ENCODE measurements at regions not wholly inside any gene's neighbourhood (a gene's known extent, or its start where the extent isn't known, plus 50 kb on each side); places are given as distances from the start of the nearest gene placed in this dataset.

- DNase-seq: no peak
Observed at GRCh38 chr11:28517621-28518020, 409.4 kb downstream of the METTL15 start.

- no peak for DNase-seq
Observed at GRCh38 chr11:28514391-28514790, 406.2 kb downstream of the METTL15 start.

- no peak for DNase-seq
Observed at GRCh38 chr11:28512143-28512756, 404.1 kb downstream of the METTL15 start.

DNA sequence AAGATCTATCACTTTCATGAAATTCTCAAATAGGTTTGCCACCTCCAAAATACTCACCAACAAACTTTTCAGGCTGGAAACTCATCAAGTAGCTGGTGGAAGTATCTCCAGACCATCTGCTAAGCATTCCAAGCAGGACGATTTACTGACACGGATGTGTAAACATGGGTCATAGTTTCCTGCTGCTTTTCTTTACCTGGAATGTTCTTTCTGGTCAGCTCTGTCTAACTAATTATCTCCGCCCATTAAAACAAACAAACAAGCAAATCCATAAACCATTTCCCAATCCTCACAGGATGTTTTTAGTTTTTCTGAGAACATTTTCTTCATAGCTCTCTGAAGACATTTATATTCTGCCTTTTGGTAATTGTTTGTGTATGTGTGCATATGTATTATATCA lies 397.0 kb downstream of the METTL15 start:
- DNase-seq: no peak

- DNase-seq: no peak
Observed at GRCh38 chr11:28504555-28505110, 396.4 kb downstream of the METTL15 start.

DNA sequence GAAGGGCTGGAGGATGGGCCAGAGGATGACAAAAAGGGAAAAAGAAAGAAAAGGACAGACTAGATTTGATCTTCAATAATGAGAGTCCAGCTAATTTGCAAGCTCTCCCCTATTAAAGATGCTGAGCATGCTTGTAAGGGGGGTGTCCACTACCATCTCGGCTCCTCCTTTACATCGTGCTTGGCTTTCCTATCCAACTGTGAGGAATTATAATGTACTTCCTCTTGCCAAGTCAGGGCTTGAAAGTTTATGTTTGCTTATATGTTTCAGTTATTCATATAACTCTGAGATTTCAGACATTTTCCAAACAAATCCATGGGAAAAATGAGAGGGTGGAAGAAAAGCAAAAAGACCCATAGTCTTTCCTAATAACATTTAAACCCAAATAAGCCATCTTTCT lies 387.1 kb downstream of the METTL15 start:
- DNase-seq: no peak

DNA sequence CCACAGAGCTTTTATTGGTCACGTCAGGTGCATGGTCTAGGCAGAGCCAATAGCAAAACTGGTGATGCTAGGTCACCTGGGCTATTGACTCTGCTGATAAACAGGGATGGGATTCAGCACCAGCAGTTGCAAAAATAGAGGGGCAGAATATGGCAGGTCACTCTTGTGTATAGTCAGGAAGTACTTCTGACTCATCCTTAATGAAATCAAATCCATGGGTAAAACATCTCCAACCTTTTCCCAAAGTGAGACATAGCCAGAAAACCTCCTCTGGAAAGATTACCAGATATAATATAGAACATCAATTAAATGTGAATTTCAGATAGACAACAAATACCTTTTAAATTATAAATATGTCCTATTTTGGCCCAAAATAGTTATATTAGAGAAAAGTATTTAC lies 383.2 kb downstream of the METTL15 start:
- no peak for DNase-seq

GRCh38 chr11:28490773-28491382 lies 382.7 kb downstream of the METTL15 start:
- no peak for DNase-seq

DNA sequence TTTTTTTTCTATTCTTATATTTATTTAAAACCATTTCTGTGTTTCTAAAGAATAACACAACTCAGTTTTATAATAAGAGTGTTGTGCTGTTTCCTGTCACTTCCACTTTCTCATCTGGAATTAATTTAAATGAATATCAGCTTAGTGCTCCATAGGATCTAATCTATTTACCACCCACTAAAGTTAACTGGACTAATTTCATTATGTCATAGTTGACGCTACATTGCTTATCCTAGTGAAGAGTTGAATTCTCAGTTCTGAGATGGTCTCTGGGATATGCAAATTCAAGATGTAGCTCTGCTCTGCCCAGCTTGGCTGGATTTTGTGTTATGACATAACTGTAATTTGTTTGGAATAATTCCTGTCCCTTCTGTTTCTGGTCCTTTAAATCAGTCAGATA lies 380.1 kb downstream of the METTL15 start:
- no peak for DNase-seq

DNA sequence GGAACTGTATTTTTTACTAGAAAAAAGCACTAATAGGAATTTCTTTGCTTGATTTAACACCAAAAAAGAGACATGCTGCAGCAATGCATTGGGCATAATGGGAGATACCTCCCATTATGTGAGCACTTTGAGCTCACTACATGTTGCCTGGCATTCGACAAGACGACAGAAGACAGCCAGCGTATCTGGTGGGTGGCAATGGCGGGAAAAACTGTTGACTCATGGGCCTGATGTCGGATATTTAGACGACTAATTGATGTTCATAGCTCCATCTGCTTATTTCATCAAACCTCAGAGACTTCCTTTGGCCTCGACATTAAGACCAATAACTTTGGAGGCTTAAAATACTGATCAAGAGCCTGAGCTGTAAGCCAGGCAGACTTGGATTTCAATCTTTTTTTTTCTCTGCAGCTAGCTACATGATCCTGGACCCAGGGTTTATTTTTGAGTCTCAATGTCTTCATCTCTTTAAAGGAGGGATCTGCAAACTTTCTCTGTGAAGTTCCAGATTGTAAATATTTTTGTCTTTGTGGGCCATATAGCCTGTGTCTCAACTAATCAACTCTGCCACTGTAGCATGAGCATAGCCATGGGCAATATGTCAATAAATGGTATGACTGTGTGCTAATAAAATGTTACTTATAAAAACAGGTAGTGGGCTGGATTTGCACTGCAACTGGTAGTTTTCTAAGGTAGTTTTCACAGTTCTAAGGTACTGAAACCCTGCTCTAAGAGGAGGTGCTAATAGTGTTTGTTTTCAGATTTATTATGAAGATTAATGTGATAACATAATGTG lies 375.1 kb downstream of the METTL15 start:
- DNase-seq: no peak

DNA sequence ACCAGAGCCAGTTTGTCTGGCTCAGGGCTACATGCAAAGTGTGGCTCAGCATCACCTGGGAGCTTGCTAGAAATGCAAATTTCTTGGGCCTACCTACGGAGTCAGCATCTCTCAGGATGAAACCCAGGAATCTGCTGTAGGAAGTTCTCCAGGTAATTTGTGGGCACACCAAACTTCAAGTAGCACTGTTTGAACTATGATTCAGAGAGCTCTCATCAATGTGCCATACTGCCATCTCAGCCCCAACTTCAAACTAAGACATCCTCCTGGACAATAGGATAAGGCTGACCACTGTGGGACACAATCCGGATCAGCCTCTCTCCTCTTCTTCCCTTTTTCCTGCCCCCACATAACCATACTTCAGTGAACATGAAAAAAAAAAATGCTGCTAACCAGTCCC lies 374.5 kb downstream of the METTL15 start:
- no peak for DNase-seq

GRCh38 chr11:28481616-28482480 lies 373.7 kb downstream of the METTL15 start:
- no peak for DNase-seq

GRCh38 chr11:28480406-28480805 lies 372.2 kb downstream of the METTL15 start:
- no peak for DNase-seq

GRCh38 chr11:28476864-28477263 lies 368.7 kb downstream of the METTL15 start:
- no peak for DNase-seq

- no peak for DNase-seq
Observed at GRCh38 chr11:28476049-28476448, 367.9 kb downstream of the METTL15 start.

GRCh38 chr11:28472904-28473303 lies 364.7 kb downstream of the METTL15 start:
- no peak for DNase-seq

DNA sequence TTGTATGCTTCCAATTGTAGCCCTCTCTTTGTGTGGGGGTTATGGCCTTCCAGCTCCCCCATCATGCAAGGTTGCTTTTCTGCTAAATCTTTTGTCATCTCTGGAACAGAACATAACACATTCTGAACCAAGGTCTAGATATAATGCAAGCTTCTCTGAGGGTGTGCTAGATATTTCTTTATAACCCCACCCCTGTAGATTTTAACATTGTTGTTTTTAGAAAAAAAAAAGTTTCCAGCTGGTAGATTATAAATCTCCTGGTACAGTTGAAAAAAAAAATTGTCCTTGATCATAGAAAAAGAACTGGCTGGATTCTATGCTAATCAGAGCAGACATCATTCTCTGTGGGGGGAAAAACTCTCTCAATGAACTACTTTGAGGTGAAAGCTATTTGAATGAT lies 363.3 kb downstream of the METTL15 start:
- no peak for DNase-seq

DNA sequence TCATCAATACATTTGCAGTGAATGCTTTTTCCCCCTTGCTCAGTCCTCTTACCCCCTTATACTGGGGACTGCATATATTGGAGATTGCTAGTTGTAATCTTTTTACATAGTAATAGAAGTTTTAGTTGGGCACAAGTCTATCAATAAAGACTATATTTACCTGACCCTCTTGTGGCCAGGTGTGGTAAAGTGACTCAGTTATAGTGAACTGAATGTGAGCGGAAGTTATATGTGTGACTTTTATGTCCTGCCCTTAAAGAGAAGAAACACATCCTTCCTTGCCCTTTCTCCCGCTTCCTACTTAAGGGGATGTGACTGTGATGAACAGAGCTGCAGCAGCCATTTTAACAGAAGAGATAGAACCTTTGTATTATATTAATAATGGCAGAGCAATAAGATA lies 362.0 kb downstream of the METTL15 start:
- DNase-seq: no peak

GRCh38 chr11:28466506-28466905 lies 358.3 kb downstream of the METTL15 start:
- DNase-seq: no peak

DNA sequence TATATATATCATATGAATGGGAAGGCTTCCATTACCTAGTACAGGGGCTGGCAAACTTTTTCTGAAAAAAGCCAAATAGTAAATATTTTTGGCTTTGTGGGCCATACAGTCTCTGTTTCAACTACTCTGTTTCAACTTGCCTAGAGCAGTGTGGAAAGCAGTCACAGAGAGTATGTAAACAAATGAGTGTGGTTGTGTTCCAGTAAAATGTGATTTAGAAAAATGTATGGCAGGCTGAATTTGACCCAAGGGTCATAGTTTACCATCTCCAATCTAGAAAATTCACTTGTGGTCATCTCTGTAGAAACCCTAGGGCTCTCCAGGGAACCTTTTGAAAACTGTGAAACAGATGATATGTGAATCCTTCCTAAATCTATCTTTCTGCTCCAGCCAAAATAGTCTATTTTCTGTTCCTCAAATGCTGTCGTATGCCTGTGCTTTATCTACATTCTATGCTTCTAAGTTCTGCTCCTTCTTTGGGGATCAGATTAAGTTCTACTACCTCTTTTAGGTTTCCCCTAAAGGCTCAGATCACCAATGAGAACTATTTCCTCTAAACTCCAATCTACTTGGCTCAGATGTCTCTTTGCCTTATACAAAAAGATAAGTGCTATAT lies 356.2 kb downstream of the METTL15 start:
- DNase-seq: no peak

DNA sequence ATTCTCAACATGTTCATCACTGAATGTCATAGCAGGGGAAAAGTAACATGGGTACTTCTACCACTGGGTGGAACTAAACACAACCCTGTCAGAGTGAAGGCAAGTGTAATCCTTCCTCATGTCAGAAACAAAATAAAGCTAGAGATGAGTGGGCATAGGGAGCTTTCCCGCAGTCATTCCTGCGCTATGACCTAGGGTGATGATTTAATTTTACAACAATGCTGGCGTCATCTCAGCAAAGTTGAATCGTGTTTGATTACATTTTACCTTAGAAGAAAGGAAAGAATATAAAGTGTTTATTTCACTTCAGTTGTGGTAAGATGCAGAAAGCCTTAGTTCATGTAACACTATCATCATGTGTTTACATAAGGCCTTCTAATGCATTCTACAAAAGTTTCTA lies 355.6 kb downstream of the METTL15 start:
- DNase-seq: no peak

- no peak for DNase-seq
Observed at GRCh38 chr11:28461846-28462245, 353.7 kb downstream of the METTL15 start.

- DNase-seq: no peak
Observed at GRCh38 chr11:28461338-28461737, 353.1 kb downstream of the METTL15 start.
